Suprapubic skin (tissue), 4 donors: ENCODE measurements at regions not wholly inside any gene's neighbourhood (a gene's known extent, or its start where the extent isn't known, plus 50 kb on each side); places are given as distances from the start of the nearest gene placed in this dataset.

Experiments
- EP300 ChIP-seq: sonication (generic); formaldehyde crosslinking; IDR thresholded peaks from one replicate; pipeline ENCODE4 v1.6.1; 2017; ENCODE audit warnings: antibody characterized with exemption
- POLR2A ChIP-seq, 2 donors: fragments of 450-650 bp; IDR thresholded peaks; one replicate each; pipeline ENCODE4 v1.6.1; 2017; ENCODE audit warnings: antibody characterized with exemption in 2 of 2, mild to moderate bottlenecking in 2 of 2, moderate library complexity in 2 of 2
- POLR2AphosphoS5 ChIP-seq, 3 donors: sonication (generic); formaldehyde crosslinking; IDR thresholded peaks; one replicate each; pipeline ENCODE4 v1.6.1; 2017; ENCODE audit warnings: antibody characterized with exemption in 3 of 3
- TF ChIP-seq, protein P1 (sequence below), 2 donors: fragments of 200-600 bp in 1 of 2; fragments of 450-650 bp in 1 of 2; sonication (generic) in 1 of 2; IDR thresholded peaks; one replicate each; pipeline ENCODE4 v1.5.1; 2016 to 2019; ENCODE audit warnings: antibody characterized with exemption in 2 of 2, mild to moderate bottlenecking in 1 of 2, moderate library complexity in 1 of 2

DNA sequence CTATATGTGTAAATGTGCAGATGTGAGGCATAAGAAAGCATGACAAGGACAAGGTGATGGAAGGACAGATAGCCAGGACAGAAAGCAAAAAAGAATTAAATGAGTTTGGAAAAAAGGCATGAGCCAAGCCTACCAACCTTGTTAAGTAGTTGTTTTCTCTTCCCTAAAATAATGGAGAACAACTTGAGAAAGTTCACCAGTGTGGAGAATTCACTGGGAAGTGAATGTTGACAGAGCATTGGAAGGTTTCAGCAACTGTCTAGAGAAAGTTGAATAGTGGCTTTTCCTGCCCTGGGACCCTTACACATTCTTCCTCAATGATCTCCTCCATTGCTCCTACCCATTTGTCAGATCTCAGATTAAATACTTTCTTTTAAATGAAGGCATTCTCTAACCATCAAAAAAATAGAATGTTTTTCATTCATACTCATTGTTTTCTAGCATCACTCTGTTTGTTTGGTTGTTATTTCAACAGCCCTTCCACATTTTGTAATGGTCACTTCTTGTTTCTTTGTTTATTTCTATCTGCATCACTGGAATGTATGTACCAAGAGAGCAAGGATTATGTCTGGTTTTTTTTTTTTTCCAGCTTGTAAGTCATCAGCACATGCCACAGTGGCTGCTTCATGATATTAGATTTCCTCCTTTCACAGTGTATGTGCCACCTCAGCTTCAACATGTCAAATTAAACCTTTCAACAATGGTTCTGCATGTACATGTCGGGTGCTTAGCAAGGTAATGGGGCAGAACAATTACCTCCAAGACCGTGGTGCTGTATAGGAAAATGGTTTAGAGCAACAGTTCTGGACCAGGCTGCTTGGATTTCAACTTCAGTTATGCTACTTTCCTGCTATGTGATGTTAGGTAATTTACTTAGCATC is 586.0 kb upstream of the VRK2 start:
- TF ChIP-seq POLR2A (IDR thresholded peaks at IDR 0.05): no peak
- no peak for TF ChIP-seq EP300
- TF ChIP-seq, protein P1, sequence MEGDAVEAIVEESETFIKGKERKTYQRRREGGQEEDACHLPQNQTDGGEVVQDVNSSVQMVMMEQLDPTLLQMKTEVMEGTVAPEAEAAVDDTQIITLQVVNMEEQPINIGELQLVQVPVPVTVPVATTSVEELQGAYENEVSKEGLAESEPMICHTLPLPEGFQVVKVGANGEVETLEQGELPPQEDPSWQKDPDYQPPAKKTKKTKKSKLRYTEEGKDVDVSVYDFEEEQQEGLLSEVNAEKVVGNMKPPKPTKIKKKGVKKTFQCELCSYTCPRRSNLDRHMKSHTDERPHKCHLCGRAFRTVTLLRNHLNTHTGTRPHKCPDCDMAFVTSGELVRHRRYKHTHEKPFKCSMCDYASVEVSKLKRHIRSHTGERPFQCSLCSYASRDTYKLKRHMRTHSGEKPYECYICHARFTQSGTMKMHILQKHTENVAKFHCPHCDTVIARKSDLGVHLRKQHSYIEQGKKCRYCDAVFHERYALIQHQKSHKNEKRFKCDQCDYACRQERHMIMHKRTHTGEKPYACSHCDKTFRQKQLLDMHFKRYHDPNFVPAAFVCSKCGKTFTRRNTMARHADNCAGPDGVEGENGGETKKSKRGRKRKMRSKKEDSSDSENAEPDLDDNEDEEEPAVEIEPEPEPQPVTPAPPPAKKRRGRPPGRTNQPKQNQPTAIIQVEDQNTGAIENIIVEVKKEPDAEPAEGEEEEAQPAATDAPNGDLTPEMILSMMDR (IDR thresholded peaks at IDR 0.05): no peak
- TF ChIP-seq POLR2AphosphoS5 (IDR thresholded peaks at IDR 0.05): no peak
